HCT116 (cell line): ENCODE measurements at regions not wholly inside any gene's neighbourhood (a gene's known extent, or its start where the extent isn't known, plus 50 kb on each side); places are given as distances from the start of the nearest gene placed in this dataset.

Source experiments
- ATAC-seq: fragments of 200-7000 bp; cut with Tn5 transposase; 2 replicates; pipeline ENCODE4 v1.9.1; 2020; ENCODE audit warnings: mild to moderate bottlenecking, moderate library complexity
- BruUV-seq: library from RNA; stranded (reverse); fragments of 400-500 nt; replicated peaks from 2 replicates; lab custom pipeline; 2021; lab: Mats Ljungman, UMichigan
- CTCF ChIA-PET: fragments of 300-600 bp; sonication (Branson Sonifier 250); formaldehyde crosslinking; loops from one replicate; lab custom pipeline; 2021; ENCODE audit warnings: antibody characterized with exemption; lab: Charles Lee
- POLR2A ChIA-PET: fragments of 300-600, 350-600 bp; sonication (Branson Sonifier 250); formaldehyde crosslinking; loops from one replicate; lab custom pipeline; 2021; ENCODE audit warnings: antibody characterized with exemption; lab: Charles Lee
- RAD21 ChIA-PET, 2 experiments: fragments of 300-600 bp; sonication (Branson Sonifier 250); formaldehyde crosslinking; loops; one replicate each; lab custom pipeline; 2023; ENCODE audit warnings: low total read pairs in 2 of 2; ENCODE audit not compliant: uncharacterized antibody in 2 of 2, unreplicated experiment in 2 of 2, low non-redundant PET in 1 of 2; lab: Charles Lee
- DNase-seq: peaks from one replicate; pipeline ENCODE4 v3.0.0-alpha.2; 2010; ENCODE audit warnings: low read depth, low spot score
- H2AFZ ChIP-seq: fragments of 200-600 bp; shearing (Covaris generic), sonication (generic); 2 replicates; pipeline ENCODE4 v1.6.1; 2017; ENCODE audit warnings: low read depth, mixed run types, mixed read lengths, antibody characterized with exemption, low read length; ENCODE audit not compliant: poor library complexity, severe bottlenecking
- H3K27ac ChIP-seq: 2 replicates; pipeline ENCODE4 v1.5.1; 2012; ENCODE audit warnings: low read depth, low read length
- H3K27me3 ChIP-seq: fragments of 200-600 bp; sonication (generic); 2 replicates; pipeline ENCODE4 v1.6.1; 2016; ENCODE audit warnings: mixed run types, low read length, mixed read lengths; ENCODE audit not compliant: insufficient read depth
- H3K36me3 ChIP-seq, 2 experiments: fragments of 200-500 bp in 1 of 2; fragments of 200-600 bp in 1 of 2; sonication (Bioruptor generic) in 1 of 2; sonication (generic) in 1 of 2; 2 replicates each; pipeline versions ENCODE4 v1.5.1 to v1.6.1; 2014 to 2016; ENCODE audit warnings: low read length in 2 of 2, inconsistent platforms in 1 of 2, mixed read lengths in 1 of 2, mixed run types in 1 of 2; ENCODE audit not compliant: insufficient read depth in 2 of 2, control insufficient read depth in 1 of 2
- H3K4me1 ChIP-seq, 2 experiments: fragments of 200-600 bp in 1 of 2; sonication (generic) in 1 of 2; 2 replicates each; pipeline versions ENCODE4 v1.5.1 to v1.6.1; 2012 to 2017; ENCODE audit warnings: low read length in 2 of 2, inconsistent platforms in 1 of 2, mild to moderate bottlenecking in 1 of 2, mixed read lengths in 1 of 2, mixed run types in 1 of 2, moderate library complexity in 1 of 2; ENCODE audit not compliant: insufficient read depth in 2 of 2, control insufficient read depth in 1 of 2
- H3K4me2 ChIP-seq: fragments of 200-600 bp; sonication (generic); 2 replicates; pipeline ENCODE4 v1.6.1; 2017; ENCODE audit warnings: mixed run types, low read length, mixed read lengths
- H3K4me3 ChIP-seq, 2 experiments: fragments of 200-600 bp in 1 of 2; sonication (generic) in 1 of 2; replicated peaks in 1 of 2; 2 replicates each; pipeline ENCODE4 v1.5.1; 2011 to 2016; ENCODE audit warnings: low read length in 2 of 2, control low read depth in 1 of 2, low read depth in 1 of 2, mild to moderate bottlenecking in 1 of 2, mixed read lengths in 1 of 2, mixed run types in 1 of 2
- H3K79me2 ChIP-seq: fragments of 200-600 bp; sonication (generic); 2 replicates; pipeline ENCODE4 v1.6.1; 2017; ENCODE audit warnings: mild to moderate bottlenecking, mixed run types, low read length, moderate library complexity, mixed read lengths; ENCODE audit not compliant: insufficient read depth
- H3K9ac ChIP-seq: fragments of 200-600 bp; sonication (generic); 2 replicates; pipeline ENCODE4 v1.6.1; 2016; ENCODE audit warnings: low read length, mixed read lengths
- H3K9me2 ChIP-seq: fragments of 200-600 bp; sonication (generic), shearing (Covaris generic); 2 replicates; pipeline ENCODE4 v1.6.1; 2017; ENCODE audit warnings: mixed run types, mild to moderate bottlenecking, moderate library complexity; ENCODE audit not compliant: insufficient read depth
- H3K9me3 ChIP-seq, 2 experiments: fragments of 200-500 bp in 1 of 2; fragments of 200-600 bp in 1 of 2; sonication (Bioruptor generic) in 1 of 2; sonication (generic) in 1 of 2; 2 replicates each; pipeline ENCODE4 v1.6.1; 2014 to 2017; ENCODE audit warnings: low read length in 2 of 2, mixed read lengths in 2 of 2, inconsistent platforms in 1 of 2, low read depth in 1 of 2, mild to moderate bottlenecking in 1 of 2, mixed run types in 1 of 2, moderate library complexity in 1 of 2; ENCODE audit not compliant: control insufficient read depth in 1 of 2, insufficient read depth in 1 of 2
- H4K20me1 ChIP-seq: fragments of 200-600 bp; sonication (generic), shearing (Covaris generic); 2 replicates; pipeline ENCODE4 v1.6.1; 2017; ENCODE audit warnings: mixed run types, mild to moderate bottlenecking, moderate library complexity; ENCODE audit not compliant: insufficient read depth
- ELF1 ChIP-seq: IDR thresholded peaks from 2 replicates; pipeline ENCODE4 v1.6.1; 2012; ENCODE audit warnings: low read depth, borderline replicate concordance
- JUND ChIP-seq: IDR thresholded peaks from 2 replicates; pipeline ENCODE4 v1.6.1; 2012
- POLR2AphosphoS5 ChIP-seq: IDR thresholded peaks from 2 replicates; pipeline ENCODE4 v1.6.1; 2011; ENCODE audit warnings: mild to moderate bottlenecking, low read depth, low read length, moderate library complexity
- REST ChIP-seq: IDR thresholded peaks from 2 replicates; pipeline ENCODE4 v1.6.1; 2012; ENCODE audit warnings: low read depth
- ZNF274 ChIP-seq: fragments of 200-500 bp; sonication (Bioruptor generic); IDR thresholded peaks from 2 replicates; pipeline ENCODE4 v1.6.1; 2014; ENCODE audit warnings: mild to moderate bottlenecking, low read depth, low read length, inconsistent platforms
- intact Hi-C: fragments of 100-400 bp; cut with micrococcal nuclease; formaldehyde crosslinking; loops from 2 replicates; pipeline ENCODE4 v1.10.0; 2022
- TF ChIP-seq, protein P1 (sequence below), 3 experiments: fragments of 200-600 bp in 1 of 3; sonication (generic) in 1 of 3; IDR thresholded peaks in 2 of 3; conservative IDR thresholded peaks in 1 of 3; 2 replicates each; pipeline ENCODE4 v1.5.1; 2012 to 2017; ENCODE audit warnings: low read depth in 2 of 3, low read length in 2 of 3, antibody characterized with exemption in 1 of 3, borderline replicate concordance in 1 of 3, control low read depth in 1 of 3, mild to moderate bottlenecking in 1 of 3, mixed read lengths in 1 of 3, mixed run types in 1 of 3, moderate library complexity in 1 of 3; ENCODE audit not compliant: insufficient read depth in 1 of 3

GRCh38 chr13:76751278-76751677, 134.9 kb downstream of the KCTD12 start:
- no peak overlapping the region for H2AFZ ChIP-seq
- H3K4me2 ChIP-seq, result no peak overlapping the region
- H3K4me1 ChIP-seq, result no peaks in the 10 kb centered on the region
- intact Hi-C loops, result no loop called here
- TF ChIP-seq, protein P1, sequence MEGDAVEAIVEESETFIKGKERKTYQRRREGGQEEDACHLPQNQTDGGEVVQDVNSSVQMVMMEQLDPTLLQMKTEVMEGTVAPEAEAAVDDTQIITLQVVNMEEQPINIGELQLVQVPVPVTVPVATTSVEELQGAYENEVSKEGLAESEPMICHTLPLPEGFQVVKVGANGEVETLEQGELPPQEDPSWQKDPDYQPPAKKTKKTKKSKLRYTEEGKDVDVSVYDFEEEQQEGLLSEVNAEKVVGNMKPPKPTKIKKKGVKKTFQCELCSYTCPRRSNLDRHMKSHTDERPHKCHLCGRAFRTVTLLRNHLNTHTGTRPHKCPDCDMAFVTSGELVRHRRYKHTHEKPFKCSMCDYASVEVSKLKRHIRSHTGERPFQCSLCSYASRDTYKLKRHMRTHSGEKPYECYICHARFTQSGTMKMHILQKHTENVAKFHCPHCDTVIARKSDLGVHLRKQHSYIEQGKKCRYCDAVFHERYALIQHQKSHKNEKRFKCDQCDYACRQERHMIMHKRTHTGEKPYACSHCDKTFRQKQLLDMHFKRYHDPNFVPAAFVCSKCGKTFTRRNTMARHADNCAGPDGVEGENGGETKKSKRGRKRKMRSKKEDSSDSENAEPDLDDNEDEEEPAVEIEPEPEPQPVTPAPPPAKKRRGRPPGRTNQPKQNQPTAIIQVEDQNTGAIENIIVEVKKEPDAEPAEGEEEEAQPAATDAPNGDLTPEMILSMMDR (IDR thresholded peaks at IDR 0.05 in 2 of 3, conservative IDR thresholded peaks at IDR 0.05 in 1 of 3; ENCODE audit: borderline replicate concordance in 1 of 3, insufficient read depth in 1 of 3, low read depth in 2 of 3, low read length in 2 of 3), result no peak
- TF ChIP-seq REST (no peak), ELF1 (no peak), POLR2AphosphoS5 (no peak), JUND (no peak), ZNF274 (no peak)
- ChIA-PET RAD21 (no interaction called here), POLR2A (no interaction called here), CTCF (no interaction called here)
- H3K9me2 ChIP-seq, result no peaks in the 10 kb centered on the region
- BruUV-seq, result no TSS peak
- H3K4me3 ChIP-seq, result no peak overlapping the region
- H3K27ac ChIP-seq, result no peak overlapping the region
- ATAC-seq, result no peak
- no peaks in the 10 kb centered on the region for H3K79me2 ChIP-seq
- H3K9ac ChIP-seq, result no peak overlapping the region
- H3K27me3 ChIP-seq, result no peaks in the 10 kb centered on the region
- no peaks in the 10 kb centered on the region for H4K20me1 ChIP-seq
- H3K36me3 ChIP-seq, result no peaks in the 10 kb centered on the region
- no peak for DNase-seq
- H3K9me3 ChIP-seq, result no peaks in the 10 kb centered on the region
